COLO829 (cell line): ENCODE measurements at regions not wholly inside any gene's neighbourhood (a gene's known extent, or its start where the extent isn't known, plus 50 kb on each side); places are given as distances from the start of the nearest gene placed in this dataset.
"Not testable (repeated sequence)": the region's sequence is repeated elsewhere in the genome, so short reads cannot be mapped to it uniquely, and the experiment has no call there.

Source experiments
- DNase-seq: peaks from one replicate; pipeline ENCODE4 v3.0.0; 2012; ENCODE audit warnings: low spot score

DNA sequence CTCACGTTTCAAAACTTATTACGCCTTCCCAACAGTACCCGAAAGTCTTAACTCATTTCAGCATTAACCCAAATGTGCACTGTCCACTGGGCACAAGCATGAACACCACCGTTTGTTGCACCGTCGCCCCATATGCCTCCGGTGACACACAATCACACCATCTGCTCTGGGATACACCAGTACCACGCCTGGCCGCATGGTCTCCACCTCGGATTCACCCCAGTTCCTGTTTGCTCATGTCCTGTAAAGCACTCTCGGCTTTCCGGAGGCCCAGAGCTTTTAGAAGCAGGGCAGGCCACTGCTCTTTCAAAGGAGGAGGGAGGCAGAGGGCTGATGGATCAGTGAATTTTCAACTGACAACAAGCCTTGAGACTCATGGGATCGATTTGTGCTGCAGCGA is 1570.0 kb upstream of the DEFB115 start:
- no peak for DNase-seq

DNA sequence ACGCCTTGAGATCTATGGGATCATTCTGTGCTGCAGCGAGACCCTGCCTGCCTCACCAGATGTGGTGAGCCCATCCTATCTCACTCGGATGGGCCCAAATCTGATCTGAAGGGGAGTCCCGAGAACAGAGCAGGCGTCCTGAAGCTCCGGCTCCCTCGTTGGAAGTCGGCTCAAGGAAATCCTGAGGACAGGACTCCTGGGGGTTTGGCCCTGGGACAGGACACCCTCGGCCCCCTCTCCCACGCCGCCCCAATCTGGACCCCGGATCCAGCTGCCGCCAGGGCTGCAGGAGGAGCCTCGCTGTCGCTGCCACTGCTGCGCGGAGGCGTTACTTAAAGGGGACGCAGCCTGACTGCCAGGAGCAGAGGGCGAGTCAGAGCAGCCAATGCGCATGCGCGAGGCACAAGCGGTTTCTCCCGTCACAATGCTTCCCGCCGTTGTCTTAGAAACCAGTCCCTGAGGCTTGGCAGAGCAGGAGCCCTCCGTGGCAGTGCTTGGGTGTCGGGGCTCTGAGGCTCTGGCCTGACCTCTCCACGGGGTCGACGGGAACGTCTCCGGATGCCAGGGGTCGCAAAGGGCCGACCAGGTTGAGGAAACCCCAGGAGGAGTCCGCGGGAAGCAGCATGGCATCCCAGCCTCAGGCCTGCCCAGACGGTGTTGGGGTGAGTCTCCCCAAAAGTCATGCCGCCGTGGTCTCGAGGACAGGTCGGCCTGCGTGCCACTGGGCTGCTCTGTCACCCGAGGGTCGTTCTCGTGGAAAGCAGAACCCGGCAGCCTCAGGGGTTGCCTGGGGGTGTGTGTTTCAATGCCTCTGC is 1567.8 kb upstream of the DEFB115 start:
- peak; percentile 80 for DNase-seq

DNA sequence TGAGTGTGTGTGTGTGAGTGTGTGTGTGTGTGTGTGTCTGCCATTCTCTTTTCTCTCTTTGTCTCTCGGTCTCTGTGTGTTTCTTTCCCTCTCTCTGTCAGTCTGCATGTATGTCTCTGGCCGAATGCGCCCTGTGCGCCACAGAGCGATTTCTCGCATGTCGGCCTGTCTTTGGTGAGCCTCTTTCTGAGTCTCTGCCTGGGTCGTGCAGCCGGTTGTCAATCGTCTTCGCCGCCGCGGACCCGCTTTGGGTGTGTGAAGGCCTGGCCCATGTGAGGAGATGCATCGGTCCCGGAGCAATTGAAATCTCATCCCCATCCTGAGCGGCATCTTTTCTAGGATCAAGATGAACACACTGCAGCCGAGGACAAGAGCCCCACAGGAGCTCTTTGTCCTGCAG is 1567.2 kb upstream of the DEFB115 start:
- no peak for DNase-seq

DNA sequence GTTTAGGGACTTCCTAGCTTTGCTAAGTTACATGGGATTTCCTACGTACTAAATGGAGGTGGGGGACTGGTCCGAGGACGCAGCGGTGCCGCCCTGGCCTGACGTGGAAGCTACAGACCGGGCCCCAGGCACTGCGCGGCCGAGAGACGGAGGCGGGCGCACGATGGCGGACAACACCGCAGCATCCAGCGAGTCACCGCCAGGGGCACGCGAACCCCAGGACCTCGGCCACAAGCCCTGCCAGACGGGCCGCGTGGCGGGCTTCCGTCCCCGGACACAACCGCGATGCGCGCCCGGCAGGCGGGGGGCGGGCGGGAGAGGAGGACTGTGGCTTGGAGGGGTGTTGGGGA is 1516.9 kb upstream of the DEFB115 start:
- no peak for DNase-seq

GRCh38 chr20:29740951-29741593 is 1516.4 kb upstream of the DEFB115 start:
- DNase-seq = no peak

DNA sequence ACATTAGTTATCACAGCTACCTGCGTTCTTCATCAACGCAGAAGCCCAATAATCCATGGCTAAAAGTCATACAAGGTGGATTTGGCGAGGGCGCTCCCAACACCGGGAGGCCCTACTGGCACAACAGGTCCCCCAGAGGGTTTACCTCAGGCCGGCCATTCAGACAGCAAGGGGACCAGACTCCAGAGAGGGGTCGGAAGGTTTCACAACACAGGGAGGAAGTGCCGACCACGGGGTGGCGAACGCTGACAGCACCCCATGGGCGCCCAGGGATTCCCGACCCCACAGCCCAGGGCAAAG is 1515.9 kb upstream of the DEFB115 start:
- no peak for DNase-seq

GRCh38 chr20:29741894-29742698 is 1515.4 kb upstream of the DEFB115 start:
- DNase-seq = no peak

DNA sequence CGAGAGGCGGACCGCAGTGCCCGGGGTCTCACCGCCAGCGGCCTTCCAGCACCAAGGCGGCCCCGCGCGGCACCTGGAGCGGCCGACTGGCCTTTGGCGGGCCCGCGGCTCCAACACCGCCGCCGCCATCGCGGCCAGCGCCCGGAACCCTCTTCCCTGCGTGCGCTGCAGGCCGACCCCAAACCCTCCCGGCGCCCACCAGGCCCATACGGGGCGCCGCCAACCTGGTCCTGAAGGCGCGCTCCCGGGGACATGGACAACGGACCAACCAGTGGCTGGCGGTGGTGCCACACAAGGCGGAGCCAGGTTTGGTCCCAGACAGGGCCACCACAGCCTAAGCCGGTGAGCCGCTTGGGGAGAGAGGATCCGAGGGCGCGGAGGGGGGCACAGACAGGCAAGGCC is 1514.8 kb upstream of the DEFB115 start:
- no peak for DNase-seq

GRCh38 chr20:29743101-29743931 is 1514.1 kb upstream of the DEFB115 start:
- DNase-seq = no peak

- DNase-seq = no peak
Observed at GRCh38 chr20:29744071-29744470, 1513.4 kb upstream of the DEFB115 start.

GRCh38 chr20:29745534-29746245 is 1511.8 kb upstream of the DEFB115 start:
- DNase-seq = not testable (repeated sequence)

DNA sequence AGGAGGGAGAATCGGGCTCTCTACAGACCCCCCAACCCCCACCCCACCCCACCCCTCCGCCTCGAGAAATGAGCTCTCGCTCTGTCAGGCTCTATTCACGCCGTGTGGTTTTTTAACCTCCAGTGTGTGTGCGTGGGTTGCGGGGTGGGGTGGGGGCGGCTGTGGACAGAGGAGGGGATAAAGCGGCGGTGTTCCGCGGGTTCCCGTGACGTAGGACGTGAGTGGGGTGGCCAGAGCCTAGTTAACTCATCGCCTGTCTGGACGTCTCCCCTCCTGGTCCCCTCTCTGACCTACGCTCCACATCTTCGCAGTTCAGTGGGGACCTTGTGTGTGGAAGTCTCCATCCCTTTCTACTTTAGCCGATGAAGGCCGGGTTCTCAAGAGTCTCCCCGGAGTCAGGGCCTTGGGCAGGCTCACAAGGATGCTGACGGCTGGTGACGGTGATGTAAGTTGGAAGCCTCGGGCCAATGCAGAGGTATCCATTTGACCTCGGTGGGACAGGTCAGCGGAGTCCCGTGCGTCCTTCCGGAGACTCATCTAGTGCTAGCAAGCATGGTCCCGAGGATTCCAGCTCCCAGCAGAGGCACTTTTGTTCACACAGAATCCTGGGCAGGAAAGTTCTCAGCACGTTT is 1507.1 kb upstream of the DEFB115 start:
- no peak for DNase-seq

DNA sequence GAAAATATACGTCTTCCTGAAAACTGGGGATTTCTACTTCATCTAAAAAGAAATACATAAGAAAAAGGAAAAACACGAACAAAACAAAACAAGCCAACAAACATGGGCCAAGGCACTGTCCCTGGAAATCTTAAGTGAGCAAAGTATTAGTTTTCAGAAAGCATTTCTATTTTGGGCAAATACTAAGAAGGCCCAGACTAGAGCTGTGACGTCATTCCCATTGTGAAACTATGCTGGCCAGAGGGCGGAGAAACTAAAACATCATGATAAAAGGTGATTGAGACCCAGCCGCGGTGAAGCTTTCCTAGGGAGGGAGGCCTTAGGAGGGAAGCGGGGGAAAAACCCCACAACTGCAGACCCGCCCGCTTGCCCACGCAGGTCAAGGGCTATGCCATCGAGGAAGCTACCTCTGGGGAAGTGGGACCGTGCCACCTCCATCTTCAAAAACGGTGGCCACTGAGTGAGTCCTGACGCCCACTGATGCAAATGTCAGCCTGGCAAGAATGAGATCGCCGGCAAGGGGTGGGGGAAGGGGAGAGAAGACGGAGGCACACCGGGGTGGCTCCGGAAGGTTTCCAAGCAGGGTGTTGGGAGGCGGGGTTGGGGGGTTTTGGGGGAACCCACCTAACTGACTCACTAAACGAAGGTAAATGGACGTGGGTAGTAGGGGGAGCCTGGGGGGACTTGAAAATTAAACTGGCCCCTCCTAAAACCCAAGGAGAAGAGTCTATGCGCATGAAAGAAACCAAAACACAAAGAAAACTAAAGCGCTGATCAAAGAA is 1504.6 kb upstream of the DEFB115 start:
- not testable (repeated sequence) for DNase-seq

- DNase-seq = not testable (repeated sequence)
Observed at GRCh38 chr20:29753426-29753746, 1504.1 kb upstream of the DEFB115 start.

GRCh38 chr20:29753879-29754278 is 1503.6 kb upstream of the DEFB115 start:
- DNase-seq = not testable (repeated sequence)

DNA sequence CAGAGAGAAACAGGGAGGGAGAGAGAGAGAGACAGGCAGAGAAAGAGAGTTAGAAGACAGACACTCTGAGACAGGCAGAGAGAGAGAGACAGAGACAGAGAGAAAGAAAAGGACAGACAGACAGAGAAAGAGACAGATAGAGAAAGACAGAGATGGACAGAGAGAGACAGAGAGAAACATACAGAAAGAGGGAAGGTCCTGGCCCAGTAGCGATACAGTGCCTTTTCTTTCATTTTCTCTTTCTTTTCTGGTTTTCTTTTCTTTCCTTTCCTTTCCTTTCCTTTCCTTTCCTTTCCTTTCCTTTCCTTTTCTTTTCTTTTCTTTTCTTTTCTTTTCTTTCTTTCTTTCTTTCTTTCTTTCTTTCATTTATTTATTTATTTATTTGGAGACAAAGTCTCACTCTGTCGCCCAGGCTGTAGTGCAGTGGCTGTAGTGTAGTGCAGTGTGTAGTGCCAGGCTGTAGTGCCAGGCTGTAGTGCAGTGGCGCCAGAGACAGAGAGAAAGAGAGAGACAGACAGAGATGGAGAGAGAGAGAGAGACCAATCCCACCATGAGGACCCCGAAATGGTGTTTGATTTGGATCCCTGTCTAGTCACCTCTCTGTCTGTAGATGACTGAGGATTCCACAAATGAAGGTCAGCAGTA is 1501.5 kb upstream of the DEFB115 start:
- not testable (repeated sequence) for DNase-seq

DNA sequence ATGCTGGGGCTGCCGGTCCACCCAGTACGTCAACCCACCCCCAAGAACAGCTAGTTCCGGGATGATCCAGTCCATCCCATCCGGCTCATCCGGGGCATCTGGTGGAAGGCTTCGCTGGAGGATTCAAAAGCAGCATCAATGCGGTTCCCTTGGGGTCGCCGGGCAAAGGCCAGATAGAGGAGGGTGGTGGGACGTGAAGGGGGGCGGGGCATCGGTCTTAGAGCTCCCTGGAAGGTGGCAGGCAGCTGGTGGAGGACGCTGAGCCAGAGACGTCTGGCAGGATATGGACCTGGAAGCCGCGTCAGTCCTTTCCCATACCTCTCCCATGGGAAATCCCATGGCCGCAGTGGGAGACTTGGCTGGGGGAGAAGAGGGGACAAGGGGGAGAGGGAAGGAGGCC is 1500.8 kb upstream of the DEFB115 start:
- DNase-seq = no peak

- DNase-seq = not testable (repeated sequence)
Observed at GRCh38 chr20:29761621-29762385, 1495.7 kb upstream of the DEFB115 start.

- no peak for DNase-seq
Observed at GRCh38 chr20:29762620-29763019, 1494.8 kb upstream of the DEFB115 start.
